GM23338 (cell line): ENCODE measurements at regions not wholly inside any gene's neighbourhood (a gene's known extent, or its start where the extent isn't known, plus 50 kb on each side); places are given as distances from the start of the nearest gene placed in this dataset.

Experiments used
- ATAC-seq: fragments of 200-7000 bp; cut with Tn5 transposase; 3 replicates; pipeline ENCODE4 v1.9.1; 2020
- DNase-seq: peaks from one replicate; pipeline ENCODE4 v3.0.0-alpha.2; 2015; ENCODE audit warnings: low spot score
- H2AFZ ChIP-seq: fragments of 200-600 bp; sonication (generic); 2 replicates; pipeline ENCODE4 v1.8.0; 2016; ENCODE audit warnings: antibody characterized with exemption, mild to moderate bottlenecking, moderate library complexity
- H3F3A ChIP-seq: fragments of 200-600 bp; sonication (generic); replicated peaks from 2 replicates; pipeline ENCODE4 v1.8.0; 2017; ENCODE audit warnings: antibody characterized with exemption, mixed run types, low read depth
- H3K27ac ChIP-seq: fragments of 200-600 bp; sonication (generic); 2 replicates; pipeline ENCODE4 v1.6.1; 2016; ENCODE audit warnings: low read depth
- H3K27me3 ChIP-seq: fragments of 200-600 bp; sonication (generic); 2 replicates; pipeline ENCODE4 v1.8.0; 2016; ENCODE audit warnings: mild to moderate bottlenecking, mixed run types, moderate library complexity; ENCODE audit not compliant: insufficient read depth
- H3K36me3 ChIP-seq: fragments of 200-600 bp; sonication (generic); 2 replicates; pipeline ENCODE4 v1.8.0; 2016; ENCODE audit warnings: mild to moderate bottlenecking; ENCODE audit not compliant: insufficient read depth
- H3K4me1 ChIP-seq: fragments of 200-600 bp; sonication (generic); 2 replicates; pipeline ENCODE4 v1.8.0; 2016; ENCODE audit warnings: mild to moderate bottlenecking, moderate library complexity; ENCODE audit not compliant: insufficient read depth
- H3K4me2 ChIP-seq: fragments of 200-600 bp; sonication (generic); 2 replicates; pipeline ENCODE4 v1.7.1; 2017; ENCODE audit warnings: mixed run types
- H3K4me3 ChIP-seq: fragments of 200-600 bp; sonication (generic); 2 replicates; pipeline ENCODE4 v1.6.1; 2016; ENCODE audit warnings: mixed run types
- H3K79me2 ChIP-seq: fragments of 200-600 bp; sonication (generic); replicated peaks from 2 replicates; pipeline ENCODE4 v1.8.0; 2017; ENCODE audit warnings: mild to moderate bottlenecking; ENCODE audit not compliant: insufficient read depth
- H3K9me2 ChIP-seq: fragments of 200-600 bp; sonication (generic); 2 replicates; pipeline ENCODE4 v1.8.0; 2017; ENCODE audit not compliant: insufficient read depth
- H4K20me1 ChIP-seq: fragments of 200-600 bp; sonication (generic); replicated peaks from 2 replicates; pipeline ENCODE4 v1.8.0; 2017; ENCODE audit warnings: mild to moderate bottlenecking; ENCODE audit not compliant: insufficient read depth
- H3K27ac Mint-ChIP-seq: 2 replicates; pipeline ENCODE4 v1.8.0; 2020; ENCODE audit warnings: inconsistent platforms, mild to moderate bottlenecking, moderate library complexity, mixed read lengths
- H3K27me3 Mint-ChIP-seq: 3 replicates; pipeline ENCODE4 v1.8.0; 2022; ENCODE audit warnings: low read depth, mild to moderate bottlenecking, moderate library complexity, mixed read lengths, inconsistent platforms; ENCODE audit not compliant: insufficient read depth, poor library complexity
- H3K36me3 Mint-ChIP-seq: 3 replicates; pipeline ENCODE4 v1.8.0; 2021; ENCODE audit warnings: low read depth, mild to moderate bottlenecking, inconsistent platforms, moderate library complexity, mixed read lengths
- H3K4me1 Mint-ChIP-seq: 3 replicates; pipeline ENCODE4 v1.8.0; 2020; ENCODE audit warnings: mild to moderate bottlenecking, inconsistent platforms, mixed read lengths
- H3K4me3 Mint-ChIP-seq: 3 replicates; pipeline ENCODE4 v1.8.0; 2021; ENCODE audit warnings: moderate library complexity, mild to moderate bottlenecking, inconsistent platforms, mixed read lengths
- H3K9me3 Mint-ChIP-seq: 3 replicates; pipeline ENCODE4 v1.8.0; 2020; ENCODE audit warnings: moderate library complexity, mild to moderate bottlenecking, inconsistent platforms, mixed read lengths
- CREB1 ChIP-seq: fragments of 250-450 bp; sonication (Bioruptor Pico); IDR thresholded peaks from 2 replicates; pipeline ENCODE4 v1.5.0; 2020; ENCODE audit warnings: low read depth, mild to moderate bottlenecking, moderate library complexity
- CTCF ChIP-seq, 2 experiments: fragments of 200-600 bp in 1 of 2; sonication (generic) in 1 of 2; conservative IDR thresholded peaks; 2 replicates each; pipeline versions ENCODE4 v1.5.1 to v1.6.1; 2016 to 2017; ENCODE audit warnings: antibody characterized with exemption in 2 of 2, low read depth in 2 of 2, mild to moderate bottlenecking in 2 of 2, moderate library complexity in 1 of 2
- EZH2 ChIP-seq: fragments of 200-600 bp; sonication (generic); IDR thresholded peaks from one replicate; pipeline ENCODE4 v1.8.0; 2017; ENCODE audit warnings: antibody characterized with exemption, mild to moderate bottlenecking, low read depth; ENCODE audit not compliant: unreplicated experiment
- EZH2phosphoT487 ChIP-seq: fragments of 200-600 bp; sonication (generic); IDR thresholded peaks from one replicate; pipeline ENCODE4 v1.8.1; 2018; ENCODE audit warnings: antibody characterized with exemption; ENCODE audit not compliant: unreplicated experiment
- JUNB ChIP-seq: IDR thresholded peaks from one replicate; pipeline ENCODE4 v1.6.1; 2016; ENCODE audit warnings: antibody characterized with exemption; ENCODE audit not compliant: unreplicated experiment
- NANOG ChIP-seq: IDR thresholded peaks from 2 replicates; pipeline ENCODE4 v1.6.1; 2016; ENCODE audit warnings: antibody characterized with exemption, borderline replicate concordance
- STAT1 ChIP-seq: IDR thresholded peaks from one replicate; pipeline ENCODE4 v1.6.1; 2016; ENCODE audit warnings: antibody characterized with exemption; ENCODE audit not compliant: unreplicated experiment
- TF ChIP-seq, protein P1 (sequence below): fragments of 250-450 bp; sonication (Bioruptor Pico); IDR thresholded peaks from 2 replicates; pipeline ENCODE4 v1.5.0; 2020; ENCODE audit warnings: mild to moderate bottlenecking, moderate library complexity
- TF ChIP-seq, protein P2 (sequence below): IDR thresholded peaks from 2 replicates; pipeline ENCODE4 v1.6.1; 2016; ENCODE audit warnings: antibody characterized with exemption

DNA sequence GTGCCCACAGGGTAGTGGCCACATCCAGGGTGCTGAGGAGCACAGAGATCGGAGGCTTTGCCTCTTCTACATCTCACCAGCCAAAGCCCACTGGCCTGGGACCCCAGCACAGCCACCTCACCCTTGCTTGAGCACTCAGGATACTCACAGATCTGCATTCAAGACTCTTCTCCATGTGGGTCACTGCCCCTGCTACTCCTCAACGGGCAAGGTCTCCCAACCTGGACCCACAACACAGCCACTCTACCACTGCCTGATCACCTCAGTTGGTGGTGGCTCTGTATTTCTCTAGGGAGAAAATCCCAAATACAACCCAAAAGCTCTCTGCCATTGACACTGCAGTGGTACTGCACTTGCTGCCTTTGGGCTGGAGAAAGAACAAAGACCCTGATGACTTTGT, 190.3 kb upstream of the KLHL4 start (continued):
- TF ChIP-seq, protein P1, sequence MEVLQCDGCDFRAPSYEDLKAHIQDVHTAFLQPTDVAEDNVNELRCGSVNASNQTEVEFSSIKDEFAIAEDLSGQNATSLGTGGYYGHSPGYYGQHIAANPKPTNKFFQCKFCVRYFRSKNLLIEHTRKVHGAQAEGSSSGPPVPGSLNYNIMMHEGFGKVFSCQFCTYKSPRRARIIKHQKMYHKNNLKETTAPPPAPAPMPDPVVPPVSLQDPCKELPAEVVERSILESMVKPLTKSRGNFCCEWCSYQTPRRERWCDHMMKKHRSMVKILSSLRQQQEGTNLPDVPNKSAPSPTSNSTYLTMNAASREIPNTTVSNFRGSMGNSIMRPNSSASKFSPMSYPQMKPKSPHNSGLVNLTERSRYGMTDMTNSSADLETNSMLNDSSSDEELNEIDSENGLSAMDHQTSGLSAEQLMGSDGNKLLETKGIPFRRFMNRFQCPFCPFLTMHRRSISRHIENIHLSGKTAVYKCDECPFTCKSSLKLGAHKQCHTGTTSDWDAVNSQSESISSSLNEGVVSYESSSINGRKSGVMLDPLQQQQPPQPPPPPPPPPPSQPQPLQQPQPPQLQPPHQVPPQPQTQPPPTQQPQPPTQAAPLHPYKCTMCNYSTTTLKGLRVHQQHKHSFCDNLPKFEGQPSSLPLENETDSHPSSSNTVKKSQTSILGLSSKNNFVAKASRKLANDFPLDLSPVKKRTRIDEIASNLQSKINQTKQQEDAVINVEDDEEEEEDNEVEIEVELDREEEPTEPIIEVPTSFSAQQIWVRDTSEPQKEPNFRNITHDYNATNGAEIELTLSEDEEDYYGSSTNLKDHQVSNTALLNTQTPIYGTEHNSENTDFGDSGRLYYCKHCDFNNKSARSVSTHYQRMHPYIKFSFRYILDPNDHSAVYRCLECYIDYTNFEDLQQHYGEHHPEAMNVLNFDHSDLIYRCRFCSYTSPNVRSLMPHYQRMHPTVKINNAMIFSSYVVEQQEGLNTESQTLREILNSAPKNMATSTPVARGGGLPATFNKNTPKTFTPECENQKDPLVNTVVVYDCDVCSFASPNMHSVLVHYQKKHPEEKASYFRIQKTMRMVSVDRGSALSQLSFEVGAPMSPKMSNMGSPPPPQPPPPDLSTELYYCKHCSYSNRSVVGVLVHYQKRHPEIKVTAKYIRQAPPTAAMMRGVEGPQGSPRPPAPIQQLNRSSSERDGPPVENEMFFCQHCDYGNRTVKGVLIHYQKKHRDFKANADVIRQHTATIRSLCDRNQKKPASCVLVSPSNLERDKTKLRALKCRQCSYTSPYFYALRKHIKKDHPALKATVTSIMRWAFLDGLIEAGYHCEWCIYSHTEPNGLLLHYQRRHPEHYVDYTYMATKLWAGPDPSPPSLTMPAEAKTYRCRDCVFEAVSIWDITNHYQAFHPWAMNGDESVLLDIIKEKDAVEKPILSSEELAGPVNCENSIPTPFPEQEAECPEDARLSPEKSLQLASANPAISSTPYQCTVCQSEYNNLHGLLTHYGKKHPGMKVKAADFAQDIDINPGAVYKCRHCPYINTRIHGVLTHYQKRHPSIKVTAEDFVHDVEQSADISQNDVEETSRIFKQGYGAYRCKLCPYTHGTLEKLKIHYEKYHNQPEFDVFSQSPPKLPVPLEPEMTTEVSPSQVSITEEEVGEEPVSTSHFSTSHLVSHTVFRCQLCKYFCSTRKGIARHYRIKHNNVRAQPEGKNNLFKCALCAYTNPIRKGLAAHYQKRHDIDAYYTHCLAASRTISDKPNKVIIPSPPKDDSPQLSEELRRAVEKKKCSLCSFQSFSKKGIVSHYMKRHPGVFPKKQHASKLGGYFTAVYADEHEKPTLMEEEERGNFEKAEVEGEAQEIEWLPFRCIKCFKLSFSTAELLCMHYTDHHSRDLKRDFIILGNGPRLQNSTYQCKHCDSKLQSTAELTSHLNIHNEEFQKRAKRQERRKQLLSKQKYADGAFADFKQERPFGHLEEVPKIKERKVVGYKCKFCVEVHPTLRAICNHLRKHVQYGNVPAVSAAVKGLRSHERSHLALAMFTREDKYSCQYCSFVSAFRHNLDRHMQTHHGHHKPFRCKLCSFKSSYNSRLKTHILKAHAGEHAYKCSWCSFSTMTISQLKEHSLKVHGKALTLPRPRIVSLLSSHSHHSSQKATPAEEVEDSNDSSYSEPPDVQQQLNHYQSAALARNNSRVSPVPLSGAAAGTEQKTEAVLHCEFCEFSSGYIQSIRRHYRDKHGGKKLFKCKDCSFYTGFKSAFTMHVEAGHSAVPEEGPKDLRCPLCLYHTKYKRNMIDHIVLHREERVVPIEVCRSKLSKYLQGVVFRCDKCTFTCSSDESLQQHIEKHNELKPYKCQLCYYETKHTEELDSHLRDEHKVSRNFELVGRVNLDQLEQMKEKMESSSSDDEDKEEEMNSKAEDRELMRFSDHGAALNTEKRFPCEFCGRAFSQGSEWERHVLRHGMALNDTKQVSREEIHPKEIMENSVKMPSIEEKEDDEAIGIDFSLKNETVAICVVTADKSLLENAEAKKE (CRISPR knock-in tag): no peak
- TF ChIP-seq CREB1 (CRISPR knock-in tag) (no peak), JUNB (no peak), EZH2phosphoT487 (no peak), EZH2 (no peak), NANOG (no peak), CTCF (conservative IDR thresholded peaks at IDR 0.05; ENCODE audit: low read depth in 2 of 2) (no peak)

DNA sequence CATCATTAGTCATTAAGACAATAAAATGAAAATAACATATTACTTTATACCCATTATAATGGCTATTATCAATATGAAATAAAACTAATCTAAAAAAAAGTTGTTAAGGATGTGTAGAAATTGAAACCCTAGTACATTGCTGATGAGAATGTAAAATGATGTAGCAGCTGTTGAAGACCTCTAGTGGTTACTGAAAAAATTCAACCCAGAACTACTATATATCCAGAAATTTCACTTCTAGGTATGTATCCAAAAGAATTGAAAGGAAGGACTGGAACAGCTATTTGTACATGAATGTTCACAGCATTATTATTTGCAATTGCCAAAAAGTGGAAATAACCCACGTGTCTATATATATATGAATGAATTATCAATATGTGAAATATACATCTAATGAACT, 180.3 kb upstream of the KLHL4 start:
- H4K20me1 ChIP-seq: no peaks in the 10 kb centered on the region
- H3K27ac ChIP-seq: no peak overlapping the region
- H3F3A ChIP-seq: no peaks in the 10 kb centered on the region
- Mint-ChIP-seq H3K4me3 (no peak overlapping the region), H3K4me1 (no peaks in the 10 kb centered on the region; the same call in 2 of the 3 replicates), H3K9me3 (no peaks in the 10 kb centered on the region), H3K36me3 (no peaks in the 10 kb centered on the region), H3K27me3 (no peaks in the 10 kb centered on the region), H3K27ac (no peak overlapping the region)
- no peaks in the 10 kb centered on the region for H3K27me3 ChIP-seq
- TF ChIP-seq CTCF (conservative IDR thresholded peaks at IDR 0.05; ENCODE audit: low read depth in 2 of 2): peak in 1 of 2 experiments; percentile 11; a peak in 2 of 4 replicates
- TF ChIP-seq EZH2: no peak
- no peak for TF ChIP-seq NANOG
- no peak for TF ChIP-seq STAT1
- TF ChIP-seq, protein P2, sequence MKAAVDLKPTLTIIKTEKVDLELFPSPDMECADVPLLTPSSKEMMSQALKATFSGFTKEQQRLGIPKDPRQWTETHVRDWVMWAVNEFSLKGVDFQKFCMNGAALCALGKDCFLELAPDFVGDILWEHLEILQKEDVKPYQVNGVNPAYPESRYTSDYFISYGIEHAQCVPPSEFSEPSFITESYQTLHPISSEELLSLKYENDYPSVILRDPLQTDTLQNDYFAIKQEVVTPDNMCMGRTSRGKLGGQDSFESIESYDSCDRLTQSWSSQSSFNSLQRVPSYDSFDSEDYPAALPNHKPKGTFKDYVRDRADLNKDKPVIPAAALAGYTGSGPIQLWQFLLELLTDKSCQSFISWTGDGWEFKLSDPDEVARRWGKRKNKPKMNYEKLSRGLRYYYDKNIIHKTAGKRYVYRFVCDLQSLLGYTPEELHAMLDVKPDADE: no peak
- H3K36me3 ChIP-seq: no peaks in the 10 kb centered on the region
- ATAC-seq: no peak
- H3K4me2 ChIP-seq: no peak overlapping the region
- H3K9me2 ChIP-seq: no peaks in the 10 kb centered on the region
- no peak overlapping the region for H3K4me3 ChIP-seq
- no peaks in the 10 kb centered on the region for H3K4me1 ChIP-seq
- DNase-seq: peak; percentile 1
- no peak overlapping the region for H2AFZ ChIP-seq
- H3K79me2 ChIP-seq: no peaks in the 10 kb centered on the region
